HG03457 (cell line): ENCODE measurements at regions not wholly inside any gene's neighbourhood (a gene's known extent, or its start where the extent isn't known, plus 50 kb on each side); places are given as distances from the start of the nearest gene placed in this dataset.
"Not testable (repeated sequence)": the region's sequence is repeated elsewhere in the genome, so short reads cannot be mapped to it uniquely, and the experiment has no call there.

ENCODE experiments used
- ATAC-seq: cut with Tn5 transposase; IDR thresholded peaks from one replicate; pipeline ENCODE4 v1.9.1; 2021; ENCODE audit warnings: moderate number of reproducible peaks; ENCODE audit not compliant: unreplicated experiment

DNA sequence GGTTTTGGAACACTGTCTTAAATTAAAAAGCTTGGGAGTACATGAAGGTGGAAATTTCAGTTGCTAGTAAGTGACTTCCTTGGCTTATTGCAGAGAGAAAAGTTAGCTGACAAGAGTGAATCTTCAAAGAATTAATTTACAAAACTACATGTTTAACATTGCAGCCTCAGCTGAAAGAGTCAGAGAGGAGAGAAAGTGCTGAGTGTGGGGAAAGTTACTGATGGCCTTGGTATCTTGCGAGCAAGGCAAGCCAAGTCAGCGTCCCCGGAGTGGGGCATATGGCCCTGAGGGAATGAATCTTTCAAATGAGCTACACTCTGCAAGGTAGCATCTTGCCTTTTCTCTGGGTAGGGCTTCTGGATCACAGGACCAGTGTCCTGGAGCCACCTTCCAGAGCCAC, 131.3 kb downstream of the LPIN1 start:
- no peak for ATAC-seq

DNA sequence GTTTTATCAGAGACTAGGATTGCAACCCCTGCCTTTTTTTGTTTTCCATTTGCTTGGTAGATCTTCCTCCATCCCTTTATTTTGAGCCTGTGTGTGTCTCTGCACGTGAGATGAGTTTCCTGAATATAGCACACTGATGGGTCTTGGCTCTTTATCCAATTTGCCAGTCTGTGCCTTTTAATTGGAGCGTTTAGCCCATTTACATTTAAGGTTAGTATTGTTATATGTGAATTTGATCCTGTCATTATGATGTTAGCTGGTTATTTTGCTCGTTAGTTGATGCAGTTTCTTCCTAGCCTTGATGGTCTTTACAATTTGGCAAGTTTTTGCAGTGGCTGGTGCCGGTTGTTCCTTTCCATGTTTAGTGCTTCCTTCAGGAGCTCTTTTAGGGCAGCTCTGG, 138.8 kb downstream of the LPIN1 start:
- not testable (repeated sequence) for ATAC-seq

DNA sequence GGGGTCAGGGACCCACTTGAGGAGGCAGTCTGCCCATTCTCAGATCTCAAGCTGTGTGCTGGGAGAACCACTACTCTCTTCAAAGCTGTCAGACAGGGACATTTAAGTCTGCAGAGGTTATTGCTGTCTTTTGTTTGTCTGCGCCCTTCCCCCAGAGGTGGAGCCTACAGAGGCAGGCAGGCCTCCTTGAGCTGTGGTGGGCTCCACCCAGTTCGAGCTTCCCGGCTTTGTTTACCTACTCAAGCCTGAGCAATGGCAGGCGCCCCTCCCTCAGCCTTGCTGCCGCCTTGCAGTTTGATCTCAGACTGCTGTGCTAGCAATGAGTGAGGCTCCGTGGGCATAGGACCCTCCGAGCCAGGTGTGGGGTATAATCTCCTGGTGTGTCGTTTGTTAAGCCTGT, 140.5 kb downstream of the LPIN1 start:
- not testable (repeated sequence) for ATAC-seq

DNA sequence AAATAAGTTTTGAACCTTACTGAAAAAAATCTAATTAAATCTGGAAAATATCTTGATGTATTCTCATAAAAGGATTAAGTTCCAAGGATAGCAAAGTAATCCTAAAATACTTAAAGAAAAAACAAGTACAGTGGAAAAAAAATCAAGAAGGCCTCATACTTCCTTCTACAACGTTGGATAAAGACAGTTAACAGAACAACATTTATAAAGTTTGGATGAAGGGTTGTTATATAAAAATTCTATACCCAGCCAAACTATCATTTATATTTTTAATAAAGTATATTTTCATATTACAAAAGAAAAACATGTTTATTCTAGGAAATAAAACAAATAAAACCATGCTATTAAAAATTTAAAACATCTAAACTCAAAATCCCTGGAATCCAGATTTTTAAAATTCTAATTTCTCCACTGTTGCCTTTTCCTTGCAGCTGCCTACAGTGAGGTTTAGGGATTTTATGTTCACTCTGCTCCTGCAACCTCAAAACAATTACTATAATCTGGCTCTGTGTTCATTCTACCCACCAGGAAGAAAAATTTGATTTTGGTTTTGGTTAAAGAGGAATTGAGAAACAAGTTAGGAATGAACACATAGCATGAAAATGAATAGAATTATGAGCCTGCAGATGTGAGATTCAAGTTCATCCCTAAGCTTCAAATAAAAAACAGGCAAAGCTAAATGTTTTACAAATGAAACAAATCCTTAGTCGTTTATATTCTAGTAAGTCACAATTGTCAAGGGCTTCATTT, 142.8 kb downstream of the LPIN1 start:
- no peak for ATAC-seq

DNA sequence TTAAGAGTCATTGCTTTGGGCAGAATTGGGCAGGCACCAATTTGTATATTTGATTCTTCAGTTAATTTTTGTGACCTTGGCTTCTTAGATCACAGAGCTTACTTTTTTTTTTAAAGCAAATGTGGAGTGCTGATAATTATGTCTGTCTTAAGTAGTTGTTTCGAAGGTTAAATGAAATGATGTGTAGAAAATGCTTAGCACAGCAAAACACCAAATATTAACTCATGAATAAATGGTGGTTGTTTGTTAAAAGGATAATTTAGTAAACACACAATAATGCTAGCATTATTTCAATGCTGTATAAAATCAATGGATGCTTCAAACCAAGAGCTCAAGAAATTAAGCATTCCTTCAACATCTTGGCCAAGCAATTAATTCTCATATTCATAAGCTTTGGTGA, 143.4 kb downstream of the LPIN1 start:
- ATAC-seq: no peak

DNA sequence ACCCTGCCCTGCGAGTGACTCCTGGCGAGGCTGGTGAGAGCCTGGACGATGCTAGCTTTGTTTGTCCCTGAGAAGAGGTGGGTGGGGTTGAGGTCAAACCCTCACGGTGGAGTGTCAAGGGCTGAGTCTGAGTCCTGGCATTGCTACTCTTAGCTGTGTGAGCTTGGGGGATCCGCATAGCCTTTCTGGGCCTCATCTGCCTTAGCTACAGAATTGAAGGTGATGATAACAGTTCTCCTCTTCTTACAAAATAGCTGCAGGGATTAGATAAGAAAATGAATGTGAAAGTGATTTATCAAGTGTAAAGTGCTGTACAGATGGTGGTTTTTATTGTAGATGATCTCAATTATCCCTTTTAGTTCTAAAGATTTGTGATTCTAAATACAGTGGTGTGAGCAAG, 144.6 kb downstream of the LPIN1 start:
- no peak for ATAC-seq

DNA sequence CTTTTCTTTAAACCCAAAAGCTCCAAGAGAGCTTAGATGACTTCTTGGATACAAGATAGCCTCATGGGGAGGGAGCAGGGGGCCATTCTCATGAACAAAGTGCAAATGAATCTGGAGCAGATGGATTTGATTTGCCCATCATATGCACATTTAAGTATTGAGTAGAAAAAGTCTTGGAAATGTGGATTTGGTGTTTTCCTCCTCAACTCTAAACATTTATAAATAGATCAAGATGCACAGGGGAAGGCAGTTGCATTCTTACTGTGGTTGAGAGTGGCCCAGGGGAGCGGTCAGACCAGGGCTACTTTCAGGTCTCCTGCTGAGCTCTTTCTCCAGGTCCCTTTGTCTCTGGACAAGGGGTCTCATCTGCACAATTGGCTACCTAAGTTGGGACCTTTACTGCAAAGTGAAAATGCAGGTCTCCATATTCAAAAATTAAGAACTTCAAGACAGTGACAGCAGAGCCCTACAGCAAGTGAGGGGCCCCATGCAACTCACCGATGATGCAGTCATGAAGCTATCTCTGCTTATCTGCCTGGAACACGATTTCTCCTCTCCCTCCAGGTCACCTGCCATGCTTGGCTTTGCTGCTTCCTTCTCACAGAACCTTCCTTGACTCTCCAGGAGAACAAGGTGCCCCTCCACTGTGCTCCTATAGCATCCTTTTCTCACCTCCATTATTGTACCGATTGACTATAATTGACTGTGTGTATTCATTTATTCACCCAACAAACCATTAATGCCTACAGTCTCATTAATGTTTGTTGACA, 145.4 kb downstream of the LPIN1 start:
- ATAC-seq: no peak

DNA sequence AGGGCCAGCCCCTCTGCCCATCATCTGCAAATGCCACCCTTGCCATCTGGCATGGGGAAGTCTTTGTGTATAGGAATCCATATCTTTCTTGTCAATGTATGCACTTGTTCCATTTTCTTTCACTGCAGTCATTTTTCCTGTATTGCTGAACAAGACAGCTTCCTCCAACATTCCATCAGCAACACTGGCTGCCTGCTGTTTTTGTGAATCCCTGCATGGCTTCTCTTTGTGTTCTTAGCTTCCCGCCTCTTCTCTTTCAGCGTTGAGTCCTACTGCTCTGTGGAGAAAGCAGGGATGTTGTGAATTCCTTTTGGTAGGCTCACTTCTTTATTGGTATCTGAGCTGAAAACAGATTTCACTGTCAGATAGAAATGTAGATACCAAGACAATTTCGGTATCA, 150.0 kb downstream of the LPIN1 start:
- no peak for ATAC-seq

DNA sequence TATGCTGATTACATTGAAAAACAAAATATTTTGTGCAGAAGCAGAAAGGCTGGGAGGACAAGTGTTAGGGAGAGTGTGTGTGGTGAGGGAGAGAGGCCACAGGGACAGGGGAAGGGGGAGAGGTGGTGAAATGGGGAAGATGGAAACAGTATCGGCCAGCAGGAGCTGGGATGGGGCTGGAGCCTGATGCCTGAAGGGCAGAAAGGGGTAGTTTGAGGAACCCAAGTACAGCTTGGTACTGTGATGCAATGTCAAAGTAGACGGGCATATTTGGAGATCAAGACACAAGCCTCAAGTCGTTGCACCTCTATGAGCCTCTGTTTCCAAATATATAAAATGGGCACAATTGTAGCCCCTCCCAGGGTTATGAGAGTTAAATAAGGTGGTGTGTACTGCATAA, 152.1 kb downstream of the LPIN1 start:
- ATAC-seq: no peak

DNA sequence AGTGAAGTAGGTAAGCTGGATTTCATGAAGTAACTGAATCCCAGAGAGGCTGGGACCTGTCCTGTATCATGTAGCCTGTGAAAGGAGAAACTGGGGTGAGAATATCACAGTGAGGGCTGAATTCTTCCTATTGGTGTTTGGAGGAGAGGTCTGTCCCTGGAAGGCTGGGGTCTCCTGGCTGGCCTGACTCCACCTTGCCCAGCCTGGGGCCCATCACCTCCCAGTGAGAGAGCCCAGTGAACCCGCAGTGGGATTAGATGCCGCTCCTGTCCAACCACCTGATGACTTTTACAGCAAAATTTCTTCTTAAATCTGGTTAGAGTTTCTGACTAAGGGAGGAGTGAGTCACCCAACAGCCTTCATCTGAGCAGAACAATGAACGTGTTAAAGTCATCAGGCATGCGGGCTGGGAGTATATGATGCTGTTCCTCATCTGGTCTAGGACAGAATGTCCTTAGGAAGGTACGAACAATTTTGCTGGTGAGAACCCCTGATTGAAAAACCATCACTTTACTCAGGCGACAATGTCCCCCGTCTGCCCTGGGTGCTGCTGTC, 152.9 kb downstream of the LPIN1 start:
- no peak for ATAC-seq

DNA sequence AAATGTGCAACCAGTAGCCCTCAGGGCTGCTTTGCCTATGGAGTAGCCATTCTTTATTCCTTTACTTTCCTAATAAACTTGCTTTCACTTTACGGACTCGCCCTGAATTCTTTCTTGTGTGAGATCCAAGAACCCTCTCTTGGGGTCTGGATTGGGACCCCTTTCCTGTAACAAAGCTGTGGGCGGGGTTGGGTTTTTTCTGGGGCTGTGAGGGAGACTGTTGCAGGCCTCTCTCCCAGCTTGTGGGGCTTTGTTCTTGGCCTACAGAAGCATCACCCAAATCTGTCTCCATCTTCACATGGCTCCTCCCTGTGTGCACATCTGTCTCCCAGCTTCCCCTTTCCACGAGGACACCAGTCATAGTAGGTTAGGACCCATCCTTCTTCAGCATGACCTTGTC, 154.5 kb downstream of the LPIN1 start:
- ATAC-seq: not testable (repeated sequence)

DNA sequence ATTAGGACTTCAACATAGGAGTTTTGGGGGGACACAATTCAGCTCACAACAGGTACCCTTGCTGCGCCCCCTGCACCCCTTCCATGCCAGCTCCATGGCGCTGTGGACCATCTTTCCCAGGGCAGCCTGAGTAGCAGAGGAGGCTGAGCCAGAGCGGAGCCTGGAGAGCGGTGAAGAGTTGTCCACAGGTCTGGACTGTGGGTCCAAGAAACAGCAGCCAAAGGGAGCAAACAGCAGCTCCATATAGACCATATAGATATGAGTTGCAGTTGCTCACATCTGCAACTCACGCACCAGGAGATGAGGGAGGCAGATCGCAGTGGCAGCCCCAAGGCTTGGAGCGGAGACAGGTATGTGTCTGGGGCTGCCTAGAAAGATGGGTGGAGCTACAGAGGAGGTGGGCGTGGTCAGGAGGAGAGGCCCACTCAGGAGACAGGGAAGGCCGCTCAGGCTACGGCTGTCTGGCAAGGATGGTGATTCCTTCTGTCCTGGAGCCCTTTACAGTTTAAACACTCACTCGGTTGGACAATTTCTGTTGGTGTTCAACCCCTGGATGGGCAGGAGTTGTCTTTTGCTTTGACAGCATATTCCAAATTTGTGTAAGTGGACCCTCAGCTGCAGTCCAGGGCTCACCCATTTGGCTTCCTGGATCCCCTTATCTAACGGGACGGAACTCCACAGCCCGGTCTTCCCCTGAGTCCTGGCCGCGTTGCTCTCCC, 155.1 kb downstream of the LPIN1 start:
- no peak for ATAC-seq

DNA sequence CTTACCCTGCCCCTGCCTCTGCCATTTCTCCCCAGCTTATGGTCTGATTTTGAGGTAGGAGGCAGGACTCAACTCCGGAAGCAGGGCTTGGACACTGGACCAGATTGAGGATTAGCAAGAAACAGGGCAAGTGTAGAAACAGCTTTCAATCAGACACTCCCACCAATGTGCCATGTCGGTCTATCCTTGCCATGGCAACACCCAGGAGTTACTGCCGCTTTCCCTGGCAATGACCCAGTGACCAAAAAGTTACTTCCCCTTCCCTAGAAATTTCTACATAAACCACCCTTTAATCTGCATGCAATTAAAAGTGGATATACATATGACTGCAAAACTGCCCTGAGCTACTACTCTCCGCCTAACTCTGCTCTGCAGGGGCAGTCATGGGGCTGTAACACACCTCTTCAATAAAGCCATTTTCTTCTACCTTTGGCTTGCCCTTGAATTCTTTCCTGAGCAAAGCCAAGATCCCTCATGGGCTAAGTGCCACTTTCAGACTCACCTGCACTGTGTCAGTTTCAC, 156.7 kb downstream of the LPIN1 start:
- no peak for ATAC-seq

DNA sequence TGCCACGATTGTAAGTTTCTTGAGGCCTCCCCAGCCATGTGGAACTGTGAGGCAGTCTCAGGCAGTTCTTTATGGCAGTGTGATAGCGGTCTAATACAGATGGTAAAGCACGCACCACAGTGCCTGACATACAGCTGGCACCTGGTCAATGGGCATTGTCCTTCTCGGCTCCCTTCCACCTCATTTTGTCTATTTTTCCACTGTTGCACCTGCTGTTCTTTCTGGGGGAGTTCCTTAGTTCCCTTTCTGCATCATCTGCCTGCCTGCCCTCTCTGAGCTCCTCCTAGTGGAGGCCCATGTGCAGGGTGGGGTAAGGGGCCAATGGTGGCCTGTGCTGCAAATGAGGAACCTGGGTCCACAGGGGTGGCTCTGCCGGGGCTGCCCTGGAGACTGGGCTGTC, 157.6 kb downstream of the LPIN1 start:
- ATAC-seq: no peak

DNA sequence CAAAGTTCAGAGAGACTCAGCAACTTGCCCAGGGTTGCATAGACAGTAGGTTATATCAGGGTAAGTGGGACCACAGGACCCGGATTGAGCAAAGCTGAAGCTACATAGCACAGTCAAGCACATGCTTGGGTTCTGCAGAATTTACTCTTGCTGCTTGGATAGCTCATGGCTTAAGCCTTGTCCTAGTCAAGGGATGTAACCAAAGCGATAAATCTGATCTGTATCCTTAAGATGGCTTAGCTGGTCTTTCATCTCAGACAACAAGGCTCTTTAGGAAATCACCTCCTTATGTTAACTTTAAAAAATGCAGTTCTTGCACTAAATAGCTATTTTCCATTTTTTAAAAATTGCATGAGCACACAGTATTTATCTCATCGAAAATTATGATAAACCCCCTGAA, 158.5 kb downstream of the LPIN1 start:
- no peak for ATAC-seq

DNA sequence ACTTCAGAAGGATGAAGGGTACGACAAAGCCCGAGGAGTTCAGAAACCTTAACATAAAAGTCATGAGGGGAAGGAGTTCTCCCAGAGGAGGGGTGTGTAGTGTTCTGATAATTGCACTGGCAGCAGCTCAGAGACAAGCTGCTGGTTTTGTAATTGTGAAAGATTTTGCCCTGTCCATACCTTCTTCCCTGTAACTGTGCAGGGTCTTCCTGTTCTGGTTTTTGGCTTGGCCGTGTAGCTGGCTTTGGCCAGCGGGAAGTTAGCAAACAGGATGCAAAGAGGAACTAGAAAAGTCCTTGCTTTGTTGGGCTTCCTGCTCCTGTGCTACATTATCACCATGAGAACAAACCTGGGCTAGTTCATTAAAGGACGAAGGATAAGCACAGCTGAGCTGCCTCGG, 160.8 kb downstream of the LPIN1 start:
- no peak for ATAC-seq

DNA sequence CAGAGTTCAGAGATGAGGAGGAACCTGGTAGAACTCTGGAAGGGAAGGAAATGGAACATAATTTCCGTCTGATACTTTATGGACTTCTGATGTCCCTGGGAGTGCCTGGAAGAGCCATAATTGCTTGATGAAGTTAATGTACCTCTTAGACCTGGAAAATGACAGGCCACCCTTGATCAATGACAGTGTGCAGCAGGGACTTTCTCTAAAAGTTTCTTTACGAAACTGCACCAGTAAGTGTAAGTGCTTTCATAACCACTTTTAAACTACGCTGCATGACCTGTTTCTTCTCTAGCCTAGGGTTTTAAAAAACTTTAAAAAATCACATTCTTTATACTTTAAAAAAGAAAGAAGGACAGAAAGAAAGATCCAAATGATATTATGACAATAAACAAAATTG, 164.5 kb downstream of the LPIN1 start:
- no peak for ATAC-seq

DNA sequence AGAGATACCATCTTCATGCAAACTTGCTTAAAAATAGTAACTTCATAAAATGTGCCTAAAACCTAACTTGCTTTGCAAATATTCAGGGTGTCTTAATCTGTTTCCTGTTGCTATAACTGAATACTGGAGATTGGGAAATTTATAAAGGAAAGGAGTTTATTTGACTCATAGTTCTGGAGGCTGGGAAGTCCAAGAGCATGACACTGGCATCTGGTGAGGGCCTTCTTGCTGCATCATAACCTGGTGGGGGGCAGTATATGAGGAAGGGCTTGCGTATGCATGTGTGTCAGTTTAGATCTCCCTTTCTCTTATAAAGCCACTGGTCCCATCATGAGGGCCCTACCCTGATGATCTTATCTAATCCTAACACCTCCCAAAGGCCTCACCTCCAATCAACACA, 166.5 kb downstream of the LPIN1 start:
- ATAC-seq: no peak

DNA sequence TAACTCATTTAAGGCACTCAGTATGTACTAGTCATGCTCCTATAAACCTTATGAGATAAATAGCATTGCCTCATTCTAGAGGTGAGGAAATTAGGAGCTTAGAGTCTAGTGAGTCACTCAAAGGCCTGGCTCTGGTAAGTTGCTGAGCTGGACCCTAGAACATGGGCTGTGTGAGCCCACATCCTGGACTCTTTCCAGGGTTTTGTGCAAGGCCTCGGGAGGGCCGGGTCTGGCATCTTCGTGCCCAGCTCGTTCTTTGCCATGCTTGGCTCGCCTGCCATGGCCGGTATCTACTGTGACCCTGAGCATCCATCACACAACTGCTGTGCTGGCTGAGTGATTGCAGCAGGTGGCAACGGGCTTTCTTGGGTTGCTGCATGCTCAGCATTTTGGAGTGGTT, 168.0 kb downstream of the LPIN1 start:
- ATAC-seq: no peak

DNA sequence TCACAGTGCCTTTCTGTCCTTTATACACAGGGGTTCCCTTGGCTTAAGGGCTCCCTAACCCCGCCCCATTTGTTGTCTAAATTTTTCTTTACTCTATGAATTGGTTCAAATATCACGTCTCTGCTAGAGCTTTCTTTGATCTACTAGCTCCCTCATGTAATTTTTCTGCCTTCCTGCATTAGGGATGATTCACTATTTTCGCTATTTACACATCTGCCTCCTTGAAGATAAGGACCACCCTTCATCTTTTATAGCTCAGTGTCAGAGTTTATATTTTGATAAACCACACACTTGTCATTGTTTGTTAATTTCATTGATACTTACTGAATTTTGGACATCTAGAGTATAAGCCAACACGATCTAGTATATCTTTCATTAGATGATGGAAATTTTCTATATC, 169.2 kb downstream of the LPIN1 start:
- ATAC-seq: no peak

DNA sequence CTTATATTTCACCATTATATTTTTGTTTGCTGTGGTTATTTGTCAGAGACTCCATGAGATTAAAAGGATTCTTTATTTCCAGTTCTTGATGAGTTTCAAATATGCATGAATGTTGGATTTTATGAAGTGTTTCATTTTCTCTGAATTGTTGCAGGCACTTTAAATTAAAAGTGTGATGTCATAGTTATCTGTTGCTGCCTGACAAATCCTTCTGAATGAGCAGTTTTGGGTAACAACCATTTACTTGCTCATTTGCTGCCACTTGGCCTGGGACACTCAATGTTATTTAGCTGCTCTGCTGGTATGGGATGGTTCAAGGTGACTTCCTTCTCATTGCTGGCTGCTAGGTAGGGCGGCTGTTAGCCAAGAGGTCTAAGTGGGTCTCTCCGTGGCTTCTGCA, 173.5 kb downstream of the LPIN1 start:
- ATAC-seq: no peak
